DND-41 (cell line): ENCODE measurements at regions not wholly inside any gene's neighbourhood (a gene's known extent, or its start where the extent isn't known, plus 50 kb on each side); places are given as distances from the start of the nearest gene placed in this dataset.

Experiments
- CTCF ChIP-seq: IDR thresholded peaks from 2 replicates; pipeline ENCODE4 v1.5.1; 2012; ENCODE audit warnings: borderline replicate concordance, low read length, moderate library complexity, mild to moderate bottlenecking; ENCODE audit not compliant: poor library complexity, severe bottlenecking; ENCODE audit errors: extremely low read depth
- EZH2 ChIP-seq: IDR thresholded peaks from 3 replicates; pipeline ENCODE4 v1.6.1; 2012; ENCODE audit warnings: borderline replicate concordance, low read depth, mild to moderate bottlenecking, moderate library complexity, low read length, inconsistent platforms; ENCODE audit not compliant: severe bottlenecking

- TF ChIP-seq EZH2 (no peak), CTCF (no peak)
Observed at GRCh38 chr19:29105629-29106292, 107.2 kb downstream of the UQCRFS1 start.
